ENCODE measurements at regions not wholly inside any gene's neighbourhood (a gene's known extent, or its start where the extent isn't known, plus 50 kb on each side); places are given as distances from the start of the nearest gene placed in this dataset.
"Not testable (repeated sequence)": the region's sequence is repeated elsewhere in the genome, so short reads cannot be mapped to it uniquely, and the experiment has no call there.

- DNase-seq = peak; percentile 1
Observed at GRCh38 chr5:102048940-102049339, 247.1 kb downstream of the SLCO4C1 start.

GRCh38 chr5:102047073-102047472 lies 249.0 kb downstream of the SLCO4C1 start:
- not testable (repeated sequence) for DNase-seq

GRCh38 chr5:102040326-102040725 lies 255.8 kb downstream of the SLCO4C1 start:
- no peak for DNase-seq

- no peak for DNase-seq
Observed at GRCh38 chr5:102036927-102037326, 259.2 kb downstream of the SLCO4C1 start.

GRCh38 chr5:102031711-102032110 lies 264.4 kb downstream of the SLCO4C1 start:
- no peak for DNase-seq

GRCh38 chr5:102018690-102019089 lies 277.4 kb downstream of the SLCO4C1 start:
- DNase-seq = no peak

- no peak for DNase-seq
Observed at GRCh38 chr5:102018279-102018678, 277.8 kb downstream of the SLCO4C1 start.

- no peak for DNase-seq
Observed at GRCh38 chr5:102014371-102014770, 281.7 kb downstream of the SLCO4C1 start.

- no peak for DNase-seq
Observed at GRCh38 chr5:102010644-102011043, 285.4 kb downstream of the SLCO4C1 start.

GRCh38 chr5:101997235-101997634 lies 298.8 kb downstream of the SLCO4C1 start:
- DNase-seq = no peak

- peak; percentile 6 for DNase-seq
Observed at GRCh38 chr5:101995585-101995984, 300.5 kb downstream of the SLCO4C1 start.

GRCh38 chr5:101991486-101991885 lies 304.6 kb downstream of the SLCO4C1 start:
- DNase-seq = no peak

- DNase-seq = no peak
Observed at GRCh38 chr5:101989659-101990058, 306.4 kb downstream of the SLCO4C1 start.

GRCh38 chr5:101977729-101978345 lies 318.2 kb downstream of the SLCO4C1 start:
- peak; percentile 46 for DNase-seq

GRCh38 chr5:101976933-101977332 lies 319.2 kb downstream of the SLCO4C1 start:
- no peak for DNase-seq

GRCh38 chr5:101969742-101970141 lies 326.3 kb downstream of the SLCO4C1 start:
- DNase-seq = no peak

GRCh38 chr5:101966476-101966875 lies 329.6 kb downstream of the SLCO4C1 start:
- no peak for DNase-seq

- DNase-seq = no peak
Observed at GRCh38 chr5:101955891-101956290, 340.2 kb downstream of the SLCO4C1 start.

- no peak for DNase-seq
Observed at GRCh38 chr5:101950019-101950418, 346.1 kb downstream of the SLCO4C1 start.

GRCh38 chr5:101948615-101949014 lies 347.5 kb downstream of the SLCO4C1 start:
- DNase-seq = no peak

- no peak for DNase-seq
Observed at GRCh38 chr5:101943784-101944183, 352.3 kb downstream of the SLCO4C1 start.

- DNase-seq = peak; percentile 28
Observed at GRCh38 chr5:101942321-101942882, 353.7 kb downstream of the SLCO4C1 start.

GRCh38 chr5:101937041-101937440 lies 359.0 kb downstream of the SLCO4C1 start:
- no peak for DNase-seq

- DNase-seq = no peak
Observed at GRCh38 chr5:101935086-101935485, 361.0 kb downstream of the SLCO4C1 start.
